ENCODE measurements at regions not wholly inside any gene's neighbourhood (a gene's known extent, or its start where the extent isn't known, plus 50 kb on each side); places are given as distances from the start of the nearest gene placed in this dataset.

GRCh38 chr21:27808923-27809322 is 842.0 kb upstream of the ADAMTS5 start:
- H3K4me1 ChIP-seq (ENCODE audit: control insufficient read depth in 1 of 2, low read depth in 2 of 2), result peaks cover 6 to 8% of the 10 kb centered on the region in 2 donors
- H3K36me3 ChIP-seq, result no peaks in the 10 kb centered on the region
- no peaks in the 10 kb centered on the region for H3K27me3 ChIP-seq (replicated peaks; ENCODE audit: insufficient read depth)
- no peak for DNase-seq (ENCODE audit: low spot score)
- ATAC-seq (ENCODE audit: insufficient number of reproducible peaks, low FRiP score, low read depth), result no peak
- H3K9me3 ChIP-seq, result no peaks in the 10 kb centered on the region
- H3K4me3 ChIP-seq, result no peak overlapping the region
- H3K27ac ChIP-seq, result no peak overlapping the region
- no peak for TF ChIP-seq CTCF (IDR thresholded peaks at IDR 0.05)

- peaks cover 6 to 8% of the 10 kb centered on the region in 2 donors for H3K4me1 ChIP-seq (ENCODE audit: control insufficient read depth in 1 of 2, low read depth in 2 of 2)
- no peak overlapping the region for H3K4me3 ChIP-seq
- no peak for TF ChIP-seq CTCF (IDR thresholded peaks at IDR 0.05)
- H3K9me3 ChIP-seq, result no peaks in the 10 kb centered on the region
- ATAC-seq (ENCODE audit: insufficient number of reproducible peaks, low FRiP score, low read depth) (no peak), DNase-seq (ENCODE audit: low spot score) (no peak)
- no peak overlapping the region for H3K27ac ChIP-seq
- no peaks in the 10 kb centered on the region for H3K36me3 ChIP-seq
- H3K27me3 ChIP-seq (replicated peaks; ENCODE audit: insufficient read depth), result no peaks in the 10 kb centered on the region
Measured at GRCh38 chr21:27807596-27807995, 840.7 kb upstream of the ADAMTS5 start.

GRCh38 chr21:27806281-27806680 is 839.4 kb upstream of the ADAMTS5 start:
- TF ChIP-seq CTCF (IDR thresholded peaks at IDR 0.05), result no peak
- Histone ChIP-seq H3K9me3 (no peaks in the 10 kb centered on the region), H3K36me3 (no peaks in the 10 kb centered on the region), H3K27ac (no peak overlapping the region), H3K4me3 (no peak overlapping the region), H3K4me1 (ENCODE audit: control insufficient read depth in 1 of 2, low read depth in 2 of 2) (peaks cover 6 to 8% of the 10 kb centered on the region in 2 donors), H3K27me3 (replicated peaks; ENCODE audit: insufficient read depth) (no peaks in the 10 kb centered on the region)
- DNase-seq (ENCODE audit: low spot score) (no peak), ATAC-seq (ENCODE audit: insufficient number of reproducible peaks, low FRiP score, low read depth) (no peak)

- ATAC-seq (ENCODE audit: insufficient number of reproducible peaks, low FRiP score, low read depth), result no peak
- Histone ChIP-seq H3K27me3 (replicated peaks; ENCODE audit: insufficient read depth) (no peaks in the 10 kb centered on the region), H3K4me1 (ENCODE audit: control insufficient read depth in 1 of 2, low read depth in 2 of 2) (peaks cover 6 to 8% of the 10 kb centered on the region in 2 donors), H3K9me3 (no peaks in the 10 kb centered on the region), H3K4me3 (no peak overlapping the region), H3K27ac (no peak overlapping the region), H3K36me3 (no peaks in the 10 kb centered on the region)
- no peak for DNase-seq (ENCODE audit: low spot score)
- TF ChIP-seq CTCF (IDR thresholded peaks at IDR 0.05), result no peak
Measured at GRCh38 chr21:27805696-27806095, 838.8 kb upstream of the ADAMTS5 start.

- Histone ChIP-seq H3K27ac (no peak overlapping the region), H3K4me3 (no peak overlapping the region)
- no peak for TF ChIP-seq CTCF (IDR thresholded peaks at IDR 0.05)
Measured at GRCh38 chr21:27804515-27804914, 837.6 kb upstream of the ADAMTS5 start.

More at GRCh38 chr21:27804515-27804914, 837.6 kb upstream of the ADAMTS5 start:
- Histone ChIP-seq H3K9me3 (no peaks in the 10 kb centered on the region), H3K27me3 (replicated peaks; ENCODE audit: insufficient read depth) (no peaks in the 10 kb centered on the region), H3K36me3 (no peaks in the 10 kb centered on the region), H3K4me1 (ENCODE audit: control insufficient read depth in 1 of 2, low read depth in 2 of 2) (peaks cover 6 to 8% of the 10 kb centered on the region in 2 donors)
- no peak for DNase-seq (ENCODE audit: low spot score)
- ATAC-seq (ENCODE audit: insufficient number of reproducible peaks, low FRiP score, low read depth), result no peak

Measured in thoracic aorta (tissue), 2 donors.